Activated T-helper 17 cell treated with anti-CD3 and anti-CD28 coated beads, Interleukin-2, amount 50 U/mL, for 72 hours (primary cell): ENCODE measurements at regions not wholly inside any gene's neighbourhood (a gene's known extent, or its start where the extent isn't known, plus 50 kb on each side); places are given as distances from the start of the nearest gene placed in this dataset.
"Not testable (repeated sequence)": the region's sequence is repeated elsewhere in the genome, so short reads cannot be mapped to it uniquely, and the experiment has no call there.

Experiments
- ATAC-seq: fragments of 150-1000 bp; cut with Tn5 transposase; replicated peaks from 2 replicates; pipeline ENCODE4 v1.10.0; 2021; ENCODE audit warnings: mild to moderate bottlenecking, moderate library complexity
- H3K27ac Mint-ChIP-seq: one replicate; pipeline ENCODE4 v1.8.0; 2022; ENCODE audit warnings: mixed read lengths
- H3K27me3 Mint-ChIP-seq: one replicate; pipeline ENCODE4 v1.8.0; 2022; ENCODE audit warnings: mixed read lengths
- H3K36me3 Mint-ChIP-seq: one replicate; pipeline ENCODE4 v1.8.0; 2022; ENCODE audit warnings: low read depth, mild to moderate bottlenecking, mixed read lengths
- H3K4me1 Mint-ChIP-seq: one replicate; pipeline ENCODE4 v1.8.0; 2022; ENCODE audit warnings: mixed read lengths
- H3K4me3 Mint-ChIP-seq: one replicate; pipeline ENCODE4 v1.8.0; 2022; ENCODE audit warnings: mild to moderate bottlenecking, mixed read lengths
- H3K9me3 Mint-ChIP-seq: one replicate; pipeline ENCODE4 v1.8.0; 2022; ENCODE audit warnings: mixed read lengths

DNA sequence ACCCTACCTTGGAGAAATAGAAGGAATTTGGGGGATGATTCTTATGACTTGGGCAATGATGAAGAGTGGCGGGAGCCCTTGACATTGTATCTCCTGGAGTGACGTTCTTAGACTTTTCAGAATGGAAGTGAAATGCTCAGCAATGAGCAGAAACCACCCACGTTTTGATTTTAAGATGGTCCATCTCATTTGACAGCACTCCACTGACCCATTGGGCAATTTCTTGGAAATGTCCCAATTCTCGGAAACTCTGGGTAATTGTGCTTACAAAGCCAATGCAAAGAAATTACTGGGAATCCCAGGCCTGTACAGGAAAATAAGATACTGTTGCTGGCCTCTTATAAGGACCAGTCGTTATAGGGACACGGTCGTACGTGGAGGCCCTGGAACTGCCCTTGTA is 170.0 kb upstream of the COPS8 start:
- Mint-ChIP-seq H3K9me3 (no peaks in the 10 kb centered on the region), H3K36me3 (no peaks in the 10 kb centered on the region), H3K4me3 (no peak overlapping the region), H3K27me3 (peaks cover 20% of the 10 kb centered on the region), H3K27ac (no peak overlapping the region), H3K4me1 (no peaks in the 10 kb centered on the region)
- ATAC-seq = no peak

GRCh38 chr2:236916181-236916580 is 169.5 kb upstream of the COPS8 start:
- peaks cover 21% of the 10 kb centered on the region for H3K27me3 Mint-ChIP-seq
- ATAC-seq = no peak
- no peak overlapping the region for H3K27ac Mint-ChIP-seq
- H3K4me3 Mint-ChIP-seq = no peak overlapping the region
- H3K9me3 Mint-ChIP-seq = no peaks in the 10 kb centered on the region
- H3K36me3 Mint-ChIP-seq = no peaks in the 10 kb centered on the region
- H3K4me1 Mint-ChIP-seq = no peaks in the 10 kb centered on the region

DNA sequence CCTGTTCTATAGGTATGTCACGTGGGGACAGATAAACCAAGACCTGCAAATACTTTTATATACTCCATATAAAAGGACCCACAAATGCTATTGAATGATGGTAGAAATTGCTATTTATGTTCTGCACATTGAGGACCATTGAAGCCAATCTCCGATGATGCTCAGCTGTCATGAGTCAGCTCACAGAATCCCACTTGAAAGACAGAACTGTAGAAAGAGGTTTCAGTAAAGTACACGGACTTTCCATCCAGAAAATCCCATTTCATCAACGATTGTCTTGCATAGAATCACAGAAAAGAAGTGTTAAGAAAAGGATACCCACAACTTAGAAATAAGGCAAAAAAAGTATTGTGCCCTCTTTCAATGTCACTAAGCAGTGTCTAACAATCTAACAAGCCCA is 169.0 kb upstream of the COPS8 start:
- Mint-ChIP-seq H3K4me1 (no peaks in the 10 kb centered on the region), H3K9me3 (no peaks in the 10 kb centered on the region), H3K27me3 (peaks cover 21% of the 10 kb centered on the region), H3K36me3 (no peaks in the 10 kb centered on the region), H3K4me3 (no peak overlapping the region), H3K27ac (no peak overlapping the region)
- no peak for ATAC-seq

- Mint-ChIP-seq H3K27ac (no peak overlapping the region), H3K9me3 (no peaks in the 10 kb centered on the region), H3K4me1 (no peaks in the 10 kb centered on the region), H3K27me3 (peaks cover 21% of the 10 kb centered on the region), H3K4me3 (no peak overlapping the region), H3K36me3 (no peaks in the 10 kb centered on the region)
- no peak for ATAC-seq
Observed at GRCh38 chr2:236917164-236917563, 168.5 kb upstream of the COPS8 start.

DNA sequence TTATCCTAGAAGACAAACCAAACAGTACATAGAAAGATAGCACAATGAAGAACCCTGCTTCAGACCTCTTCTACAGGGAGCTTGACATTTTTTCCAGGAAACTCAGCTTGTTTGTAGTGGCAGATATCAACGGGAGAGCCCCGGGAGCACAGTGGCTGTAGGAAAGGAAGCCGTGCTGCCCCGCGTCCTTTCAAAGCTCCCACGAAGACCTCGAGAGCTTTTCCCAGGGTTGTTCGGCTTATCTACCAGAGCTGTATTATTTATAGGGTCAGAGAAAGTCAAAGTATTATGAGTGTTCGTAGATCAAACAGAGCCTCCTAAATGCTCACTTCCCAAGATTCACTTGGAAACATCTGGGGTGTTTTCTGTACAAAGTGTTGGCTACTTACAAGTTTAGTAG is 167.1 kb upstream of the COPS8 start:
- Mint-ChIP-seq H3K4me3 (no peak overlapping the region), H3K4me1 (no peaks in the 10 kb centered on the region), H3K9me3 (no peaks in the 10 kb centered on the region), H3K27ac (no peak overlapping the region), H3K27me3 (peaks cover 16% of the 10 kb centered on the region), H3K36me3 (no peaks in the 10 kb centered on the region)
- ATAC-seq = no peak

DNA sequence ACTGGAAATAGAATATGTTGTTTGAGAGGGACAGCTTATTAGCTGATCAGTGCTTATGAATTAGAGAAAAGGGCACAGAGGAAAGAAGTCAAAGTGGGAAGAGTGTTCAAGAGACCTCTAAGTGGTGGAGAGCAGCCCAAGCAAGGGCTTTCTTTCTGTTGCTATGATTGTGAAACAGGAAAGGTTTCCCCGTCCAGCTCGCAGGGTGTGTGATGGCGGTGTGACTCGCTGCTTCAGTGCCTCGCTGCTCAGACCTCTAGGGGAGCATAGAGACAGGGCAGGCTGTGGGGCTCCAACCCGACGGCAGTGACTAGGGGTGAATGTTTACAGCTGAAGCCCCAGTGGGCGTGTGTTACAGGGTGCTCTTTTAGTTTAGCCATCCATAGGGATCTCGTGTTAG is 166.5 kb upstream of the COPS8 start:
- Mint-ChIP-seq H3K4me1 (no peaks in the 10 kb centered on the region), H3K27me3 (peaks cover 16% of the 10 kb centered on the region), H3K36me3 (no peaks in the 10 kb centered on the region), H3K9me3 (no peaks in the 10 kb centered on the region), H3K27ac (no peak overlapping the region), H3K4me3 (no peak overlapping the region)
- ATAC-seq = no peak

GRCh38 chr2:236919801-236920379 is 165.8 kb upstream of the COPS8 start:
- peaks cover 16% of the 10 kb centered on the region for H3K27me3 Mint-ChIP-seq
- H3K36me3 Mint-ChIP-seq, H3K4me1 Mint-ChIP-seq, H3K27ac Mint-ChIP-seq, H3K9me3 Mint-ChIP-seq, H3K4me3 Mint-ChIP-seq, ATAC-seq: not testable (repeated sequence)

DNA sequence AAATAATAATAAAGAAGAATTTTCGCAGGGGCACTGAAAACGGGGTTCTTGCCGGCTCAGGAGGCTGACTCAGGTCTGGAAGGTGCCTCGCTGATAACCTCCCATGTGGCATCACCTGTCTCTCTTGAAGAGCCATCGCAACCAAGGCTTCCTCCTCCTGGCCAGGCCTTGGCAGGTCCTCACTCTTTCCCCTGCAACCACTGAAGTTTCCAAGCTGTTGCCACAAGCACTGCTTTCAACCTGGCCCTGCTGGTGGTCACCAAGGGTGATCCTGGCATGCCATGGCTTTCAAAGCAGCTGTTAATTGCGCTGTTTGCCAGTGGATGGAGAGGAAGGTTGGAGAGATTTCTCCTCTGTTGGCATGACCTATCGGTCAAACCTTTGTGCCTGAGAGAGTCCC is 163.6 kb upstream of the COPS8 start:
- Mint-ChIP-seq H3K9me3 (no peaks in the 10 kb centered on the region), H3K4me1 (no peaks in the 10 kb centered on the region), H3K27ac (no peak overlapping the region), H3K27me3 (peaks cover 19% of the 10 kb centered on the region), H3K4me3 (no peak overlapping the region), H3K36me3 (no peaks in the 10 kb centered on the region)
- no peak for ATAC-seq

DNA sequence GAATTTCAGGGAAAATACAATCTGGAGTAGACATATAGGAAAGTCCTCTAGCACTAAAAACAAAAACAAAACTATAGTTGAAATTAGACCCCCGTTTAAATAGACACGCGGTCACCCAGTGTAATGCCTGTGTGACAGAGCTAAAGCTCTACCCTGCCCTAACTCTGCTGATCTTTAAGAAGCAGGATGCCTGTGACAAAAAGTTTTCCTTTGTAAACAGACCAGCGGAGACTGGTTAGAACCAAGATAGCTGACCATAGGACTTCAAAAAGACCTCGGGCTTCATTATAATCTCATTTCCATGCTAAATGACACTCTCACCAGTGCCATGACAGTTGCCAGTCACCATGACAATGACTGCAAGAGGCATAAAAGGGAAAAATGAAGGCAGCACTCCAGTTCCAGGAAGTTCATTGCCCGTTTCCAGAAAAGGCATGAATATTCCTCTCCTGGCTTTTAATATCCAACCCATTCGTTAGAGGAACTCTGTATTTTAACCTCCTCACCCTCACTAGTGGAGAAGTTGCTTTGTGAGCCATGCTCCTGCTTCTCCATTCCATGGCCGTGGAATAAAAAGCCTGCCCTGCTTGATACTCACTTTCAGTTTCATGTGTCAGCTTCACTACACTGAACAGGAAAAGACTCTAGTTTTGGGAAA is 157.2 kb upstream of the COPS8 start:
- Mint-ChIP-seq H3K9me3 (no peaks in the 10 kb centered on the region), H3K36me3 (no peaks in the 10 kb centered on the region), H3K27ac (no peak overlapping the region), H3K4me3 (peak overlapping the region; percentile 47), H3K27me3 (peaks cover 34% of the 10 kb centered on the region), H3K4me1 (no peaks in the 10 kb centered on the region)
- no peak for ATAC-seq

DNA sequence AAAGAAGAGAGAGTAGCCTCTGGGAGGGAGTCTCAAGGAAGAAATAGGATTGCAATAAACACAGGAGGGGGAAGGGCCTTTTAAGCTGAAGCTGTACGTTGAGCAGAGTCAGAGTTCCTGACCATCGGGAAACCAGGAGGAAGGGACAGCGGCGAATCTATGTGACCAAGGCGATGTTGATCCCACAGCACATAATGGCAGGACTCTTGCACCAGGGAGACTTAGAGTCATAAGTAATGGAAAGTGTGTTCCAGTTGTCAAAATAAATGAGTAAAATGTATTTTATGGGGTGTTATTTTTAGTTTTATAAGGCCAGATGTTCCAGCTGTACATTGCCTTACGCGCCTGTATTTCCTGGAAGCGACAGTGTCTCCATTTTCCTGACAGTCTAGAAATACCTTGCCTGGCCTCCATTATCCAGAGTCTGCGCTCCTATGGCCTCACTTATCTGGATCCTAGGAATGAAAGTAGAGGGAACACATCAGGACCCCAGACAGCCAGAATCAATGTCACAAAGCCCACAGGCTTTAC is 152.8 kb upstream of the COPS8 start:
- H3K4me3 Mint-ChIP-seq = no peak overlapping the region
- no peaks in the 10 kb centered on the region for H3K9me3 Mint-ChIP-seq
- no peaks in the 10 kb centered on the region for H3K36me3 Mint-ChIP-seq
- no peak overlapping the region for H3K27ac Mint-ChIP-seq
- H3K4me1 Mint-ChIP-seq = no peaks in the 10 kb centered on the region
- no peak for ATAC-seq
- peaks cover 23% of the 10 kb centered on the region for H3K27me3 Mint-ChIP-seq

DNA sequence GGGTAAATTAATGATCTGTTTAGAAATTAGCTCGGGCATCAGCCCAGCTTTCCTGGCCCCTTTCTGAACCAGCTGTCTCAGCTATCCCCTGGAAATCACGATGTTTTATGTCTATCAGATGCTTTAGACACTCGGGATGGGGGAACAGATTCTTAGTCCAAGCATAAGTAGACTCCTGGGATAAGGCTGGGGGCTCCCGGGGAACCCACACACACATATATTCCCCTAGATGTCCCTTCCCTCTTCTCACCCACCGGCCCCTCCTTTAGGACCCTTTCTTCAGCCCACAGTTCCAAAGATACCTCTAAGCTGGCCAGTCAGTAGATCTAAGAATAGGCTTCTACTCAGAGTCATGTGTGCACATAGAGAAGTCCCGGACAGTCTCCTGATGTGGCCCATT is 151.5 kb upstream of the COPS8 start:
- H3K9me3 Mint-ChIP-seq = no peaks in the 10 kb centered on the region
- H3K4me3 Mint-ChIP-seq = no peak overlapping the region
- peaks cover 19% of the 10 kb centered on the region for H3K27me3 Mint-ChIP-seq
- H3K4me1 Mint-ChIP-seq = no peaks in the 10 kb centered on the region
- ATAC-seq = no peak
- no peaks in the 10 kb centered on the region for H3K36me3 Mint-ChIP-seq
- H3K27ac Mint-ChIP-seq = no peak overlapping the region

GRCh38 chr2:236934656-236935055 is 151.0 kb upstream of the COPS8 start:
- no peaks in the 10 kb centered on the region for H3K9me3 Mint-ChIP-seq

DNA sequence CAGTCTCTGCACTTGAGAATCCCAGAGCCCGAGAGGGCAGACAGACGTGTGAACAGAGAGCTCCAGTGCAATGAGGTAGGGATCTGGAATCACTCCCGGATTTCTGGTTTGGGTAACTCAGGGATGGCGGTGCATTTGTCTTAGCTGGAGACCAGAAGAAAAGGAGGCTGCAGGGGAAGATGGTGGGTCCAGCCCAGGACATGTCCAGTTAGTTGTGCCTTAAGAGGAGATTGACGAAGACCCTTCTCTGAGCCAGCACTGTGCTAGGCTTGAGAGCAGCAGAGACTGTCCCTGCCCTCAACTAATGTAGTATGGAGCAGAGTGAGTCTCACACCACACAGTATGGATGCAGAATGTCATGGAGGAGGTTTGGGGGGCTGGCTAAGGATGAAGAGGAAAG is 150.6 kb upstream of the COPS8 start:
- ATAC-seq = no peak
- H3K27me3 Mint-ChIP-seq = peaks cover 19% of the 10 kb centered on the region
- H3K4me3 Mint-ChIP-seq = no peak overlapping the region
- H3K4me1 Mint-ChIP-seq = no peaks in the 10 kb centered on the region
- H3K27ac Mint-ChIP-seq = no peak overlapping the region
- no peaks in the 10 kb centered on the region for H3K36me3 Mint-ChIP-seq
- no peaks in the 10 kb centered on the region for H3K9me3 Mint-ChIP-seq

More at GRCh38 chr2:236934656-236935055, 151.0 kb upstream of the COPS8 start:
- Mint-ChIP-seq H3K27ac (no peak overlapping the region), H3K36me3 (no peaks in the 10 kb centered on the region), H3K4me3 (no peak overlapping the region), H3K27me3 (peaks cover 19% of the 10 kb centered on the region), H3K4me1 (no peaks in the 10 kb centered on the region)
- ATAC-seq = no peak

DNA sequence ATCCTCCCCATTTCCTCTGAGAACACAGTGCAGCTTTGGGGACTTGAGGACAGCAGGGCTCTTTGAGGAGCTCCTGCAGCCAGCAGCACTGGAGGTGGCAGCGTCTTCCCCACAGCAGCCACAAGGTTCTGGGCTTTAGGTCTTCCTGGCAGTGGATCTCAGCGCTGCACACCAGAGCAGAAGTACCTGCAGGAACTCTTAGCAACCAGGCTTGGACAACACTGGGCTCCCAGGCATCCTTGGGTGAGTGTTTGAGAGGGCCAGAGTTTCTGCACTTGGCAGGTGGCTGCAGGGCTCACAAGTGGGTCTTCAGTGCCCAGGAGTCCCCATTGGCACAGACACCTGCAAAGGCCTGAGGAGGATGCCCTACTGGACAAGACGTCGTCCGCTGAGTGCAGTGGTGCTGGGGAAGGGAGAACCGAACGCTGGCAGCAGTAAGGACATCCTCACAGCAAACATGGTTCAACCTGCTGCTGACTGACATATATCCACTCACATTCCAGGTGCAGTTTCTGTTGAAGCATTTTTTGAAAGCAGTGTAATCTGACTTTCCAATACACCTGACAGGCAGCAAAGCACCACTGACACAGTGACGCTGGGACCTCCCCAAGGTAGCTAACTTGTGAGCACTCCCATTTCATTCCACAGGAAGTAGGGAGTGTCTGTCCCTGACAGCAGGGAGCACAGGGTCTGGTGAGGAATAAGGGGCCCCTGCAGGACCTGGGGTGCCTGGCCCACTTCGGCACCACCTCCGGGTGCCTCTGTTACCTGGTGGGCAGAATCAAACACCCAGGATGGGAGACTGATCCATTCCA is 149.9 kb upstream of the COPS8 start:
- no peak overlapping the region for H3K27ac Mint-ChIP-seq
- no peaks in the 10 kb centered on the region for H3K4me1 Mint-ChIP-seq
- ATAC-seq = no peak
- no peaks in the 10 kb centered on the region for H3K9me3 Mint-ChIP-seq
- no peak overlapping the region for H3K4me3 Mint-ChIP-seq
- H3K36me3 Mint-ChIP-seq = no peaks in the 10 kb centered on the region
- peaks cover 19% of the 10 kb centered on the region for H3K27me3 Mint-ChIP-seq

DNA sequence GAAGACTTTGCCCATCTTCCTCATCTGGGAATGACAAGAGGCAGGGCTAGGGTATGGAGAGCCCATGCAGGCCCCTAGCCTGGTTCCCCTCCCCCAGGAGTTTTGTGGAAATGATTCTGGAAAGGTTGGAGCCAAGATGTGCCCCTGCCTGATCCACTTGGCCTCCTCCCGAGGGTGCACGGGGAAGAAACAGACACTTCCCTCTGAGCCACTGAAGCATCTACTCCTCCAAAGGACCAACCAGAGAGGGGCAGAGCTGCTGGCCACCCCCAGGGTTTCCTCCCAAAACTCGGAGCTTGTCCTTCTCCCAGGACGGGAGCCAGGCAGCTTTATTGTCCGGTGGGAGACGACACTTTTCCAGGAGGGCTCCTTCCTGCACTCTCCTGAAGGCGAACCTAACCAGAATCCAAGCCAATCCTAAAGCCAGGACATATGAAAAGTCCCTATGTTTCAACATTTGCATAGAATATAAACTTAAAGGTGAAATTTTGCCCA is 149.2 kb upstream of the COPS8 start:
- ATAC-seq = no peak
- Mint-ChIP-seq H3K27ac (no peak overlapping the region), H3K4me1 (no peaks in the 10 kb centered on the region), H3K27me3 (peaks cover 13% of the 10 kb centered on the region), H3K9me3 (no peaks in the 10 kb centered on the region), H3K36me3 (no peaks in the 10 kb centered on the region), H3K4me3 (no peak overlapping the region)
